Peyer's patch (tissue), 4 donors: ENCODE measurements at regions not wholly inside any gene's neighbourhood (a gene's known extent, or its start where the extent isn't known, plus 50 kb on each side); places are given as distances from the start of the nearest gene placed in this dataset.
A peak's percentile ranks its signal among the peaks of the same experiment; 100 is the strongest.

Experiments used
- DNase-seq, 3 donors: peaks; one replicate each; pipeline ENCODE4 v3.0.0-alpha.2; 2017 to 2019
- H3K27ac ChIP-seq, 4 donors: fragments of 200-600 bp; sonication (generic); one replicate each; pipeline ENCODE4 v1.5.1; 2016 to 2019
- H3K27me3 ChIP-seq, 2 donors: fragments of 200-600 bp; sonication (generic); one replicate each; pipeline ENCODE4 v1.5.1; 2019
- H3K36me3 ChIP-seq, 3 donors: fragments of 200-600 bp; sonication (generic); one replicate each; pipeline ENCODE4 v1.5.1; 2016 to 2019
- H3K4me1 ChIP-seq, 4 donors: fragments of 200-600 bp; sonication (generic); one replicate each; pipeline ENCODE4 v1.5.1; 2016 to 2019
- H3K4me3 ChIP-seq, 4 donors: fragments of 200-600 bp; sonication (generic); 1 replicate in 3 of 4; 2 replicates in 1 of 4; pipeline ENCODE4 v1.5.1; 2016 to 2019; ENCODE audit warnings: mild to moderate bottlenecking in 1 of 4
- H3K9me3 ChIP-seq, 4 donors: fragments of 200-600 bp; sonication (generic); one replicate each; pipeline ENCODE4 v1.5.1; 2016 to 2019; ENCODE audit warnings: mild to moderate bottlenecking in 1 of 4
- CTCF ChIP-seq, 6 experiments: fragments of 450-650 bp in 4 of 6; fragments of 200-600 bp in 2 of 6; sonication (generic) in 1 of 6; IDR thresholded peaks; one replicate each; pipeline ENCODE4 v1.5.1; 2017 to 2019; ENCODE audit warnings: antibody characterized with exemption in 6 of 6, mild to moderate bottlenecking in 3 of 6, moderate library complexity in 1 of 6
- POLR2A ChIP-seq, 2 donors: fragments of 450-650 bp; IDR thresholded peaks; one replicate each; pipeline ENCODE4 v1.5.1; 2017; ENCODE audit warnings: antibody characterized with exemption in 2 of 2, mild to moderate bottlenecking in 2 of 2, moderate library complexity in 2 of 2

GRCh38 chr17:74113326-74113725 lies 90.2 kb upstream of the RPL38 start:
- no peak for DNase-seq
- no peak overlapping the region for H3K4me3 ChIP-seq
- no peak overlapping the region for H3K27ac ChIP-seq
- no peaks in the 10 kb centered on the region for H3K27me3 ChIP-seq
- H3K36me3 ChIP-seq, result no peaks in the 10 kb centered on the region
- no peaks in the 10 kb centered on the region for H3K4me1 ChIP-seq
- H3K9me3 ChIP-seq, result no peaks in the 10 kb centered on the region
- TF ChIP-seq POLR2A (IDR thresholded peaks at IDR 0.05), result no peak
- no peak for TF ChIP-seq CTCF (IDR thresholded peaks at IDR 0.05)

- no peak for TF ChIP-seq POLR2A (IDR thresholded peaks at IDR 0.05)
- no peak for TF ChIP-seq CTCF (IDR thresholded peaks at IDR 0.05)
- no peaks in the 10 kb centered on the region for H3K36me3 ChIP-seq
- no peaks in the 10 kb centered on the region for H3K9me3 ChIP-seq
- no peak overlapping the region for H3K4me3 ChIP-seq
- H3K27me3 ChIP-seq, result no peaks in the 10 kb centered on the region
- no peak overlapping the region for H3K27ac ChIP-seq
- no peaks in the 10 kb centered on the region for H3K4me1 ChIP-seq
- no peak for DNase-seq
Observed at GRCh38 chr17:74113952-74114351, 89.5 kb upstream of the RPL38 start.

- Histone ChIP-seq H3K36me3 (no peaks in the 10 kb centered on the region), H3K27ac (no peak overlapping the region), H3K4me3 (no peak overlapping the region), H3K9me3 (no peaks in the 10 kb centered on the region), H3K27me3 (no peaks in the 10 kb centered on the region), H3K4me1 (no peaks in the 10 kb centered on the region)
- DNase-seq, result peak in 1 of 3 donors; percentile 22
- no peak for TF ChIP-seq POLR2A (IDR thresholded peaks at IDR 0.05)
- TF ChIP-seq CTCF (IDR thresholded peaks at IDR 0.05), result no peak
Observed at GRCh38 chr17:74114881-74115470, 88.5 kb upstream of the RPL38 start.

GRCh38 chr17:74115586-74115985 lies 87.9 kb upstream of the RPL38 start:
- no peaks in the 10 kb centered on the region for H3K27me3 ChIP-seq
- no peaks in the 10 kb centered on the region for H3K9me3 ChIP-seq
- TF ChIP-seq CTCF (IDR thresholded peaks at IDR 0.05) (no peak), POLR2A (IDR thresholded peaks at IDR 0.05) (no peak)
- H3K27ac ChIP-seq, result no peak overlapping the region
- peak in 1 of 3 donors; percentile 32 for DNase-seq
- no peak overlapping the region for H3K4me3 ChIP-seq
- H3K36me3 ChIP-seq, result no peaks in the 10 kb centered on the region
- H3K4me1 ChIP-seq, result no peaks in the 10 kb centered on the region

- TF ChIP-seq CTCF (IDR thresholded peaks at IDR 0.05) (no peak), POLR2A (IDR thresholded peaks at IDR 0.05) (no peak)
- Histone ChIP-seq H3K27me3 (no peaks in the 10 kb centered on the region), H3K27ac (no peak overlapping the region), H3K4me3 (no peak overlapping the region), H3K36me3 (no peaks in the 10 kb centered on the region), H3K9me3 (no peaks in the 10 kb centered on the region), H3K4me1 (no peaks in the 10 kb centered on the region)
- peak in 1 of 3 donors; percentile 23 for DNase-seq
Observed at GRCh38 chr17:74116087-74116717, 87.3 kb upstream of the RPL38 start.
